NCI-H2171 treated with DMSO at 0.1 percent for 48 hours (cell line): ENCODE measurements at regions not wholly inside any gene's neighbourhood (a gene's known extent, or its start where the extent isn't known, plus 50 kb on each side); places are given as distances from the start of the nearest gene placed in this dataset.
A peak's percentile ranks its signal among the peaks of the same experiment; 100 is the strongest.

ENCODE experiments used
- DNase-seq: peaks from one replicate; lab custom pipeline; 2025; lab: John Stamatoyannopoulos, UW

- DNase-seq, result no peak
These were observed 248.1 kb downstream of the HS3ST3A1 start for GRCh38 chr17:13353590-13353989.

- DNase-seq, result no peak
These were observed 248.8 kb downstream of the HS3ST3A1 start for GRCh38 chr17:13352747-13353415.

DNA sequence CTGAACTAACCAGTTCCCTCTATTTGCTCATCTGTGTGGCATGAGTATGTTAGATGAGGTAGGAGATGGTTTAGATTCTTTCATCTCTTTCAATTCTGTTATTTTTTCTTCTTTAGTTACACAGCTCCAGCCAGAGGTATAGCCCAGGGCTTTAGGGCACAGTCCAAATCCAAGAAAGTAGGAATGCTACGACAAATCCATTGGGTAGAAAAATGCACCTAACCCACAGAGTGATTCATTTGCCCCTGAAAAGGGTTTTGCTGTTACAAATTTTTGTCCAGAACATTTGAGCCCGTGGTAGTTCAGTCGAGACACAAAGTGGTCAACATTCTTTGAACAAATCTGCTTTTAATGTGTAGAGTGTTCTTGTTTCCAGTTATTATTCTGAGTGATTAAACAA lies 250.7 kb downstream of the HS3ST3A1 start:
- DNase-seq, result no peak

DNA sequence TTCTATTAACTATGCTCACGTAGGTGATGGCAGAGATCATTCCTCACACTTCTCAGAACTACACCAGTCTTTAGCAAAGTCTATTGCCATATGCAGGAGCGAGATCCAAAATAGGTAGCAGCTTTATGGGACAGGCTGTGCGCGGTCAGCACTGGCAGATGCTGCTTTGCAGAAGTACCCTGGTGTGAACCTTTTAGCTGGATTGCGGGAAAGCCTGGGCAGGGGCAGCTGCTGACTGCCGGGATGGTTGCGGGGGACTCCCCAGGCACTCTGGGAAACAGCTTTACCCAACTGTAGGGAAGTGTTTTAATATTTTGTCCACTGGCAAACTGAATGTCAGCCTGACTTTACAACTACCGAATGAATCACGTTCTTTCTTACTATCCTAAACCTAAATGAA lies 251.3 kb downstream of the HS3ST3A1 start:
- no peak for DNase-seq

GRCh38 chr17:13346996-13347762 lies 254.6 kb downstream of the HS3ST3A1 start:
- no peak for DNase-seq

DNA sequence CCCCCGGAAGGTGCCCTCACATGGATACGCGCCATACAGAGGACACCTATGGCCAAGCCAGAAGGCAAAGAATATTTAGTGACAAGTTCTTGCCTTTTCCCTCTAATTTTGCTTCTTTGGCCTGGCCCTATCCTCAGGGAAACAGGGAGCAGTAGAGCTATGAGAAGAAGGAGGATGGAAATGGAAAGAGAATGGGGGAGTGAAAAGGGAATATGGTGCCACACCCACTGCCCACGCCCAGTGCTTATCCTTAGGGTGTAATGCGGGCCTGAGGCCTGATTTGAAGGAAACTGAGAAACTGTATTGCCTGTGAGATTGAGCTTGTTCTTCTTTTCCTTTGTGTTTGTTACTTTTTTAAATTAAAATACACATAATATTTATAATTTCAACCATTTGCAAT lies 255.1 kb downstream of the HS3ST3A1 start:
- no peak for DNase-seq

GRCh38 chr17:13346081-13346533 lies 255.6 kb downstream of the HS3ST3A1 start:
- DNase-seq, result no peak

DNA sequence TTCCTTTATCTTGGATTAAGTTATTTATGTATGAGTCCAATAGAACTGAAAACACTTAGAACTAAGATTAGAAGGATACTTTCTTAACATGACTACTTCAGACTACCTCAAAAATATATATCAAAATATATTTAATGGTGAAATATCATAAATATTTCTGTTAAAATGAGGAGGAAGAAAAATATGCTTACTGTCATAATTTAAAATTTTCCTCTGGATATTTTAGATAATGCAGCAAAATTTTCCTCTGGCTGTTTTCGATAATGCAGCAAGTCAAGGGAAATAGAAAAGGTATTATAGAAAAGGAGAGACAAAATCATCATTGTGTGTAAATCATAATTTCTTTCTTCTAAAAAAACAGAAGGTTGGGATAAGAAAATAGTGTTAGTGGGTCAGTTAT lies 263.3 kb downstream of the HS3ST3A1 start:
- DNase-seq, result no peak

DNA sequence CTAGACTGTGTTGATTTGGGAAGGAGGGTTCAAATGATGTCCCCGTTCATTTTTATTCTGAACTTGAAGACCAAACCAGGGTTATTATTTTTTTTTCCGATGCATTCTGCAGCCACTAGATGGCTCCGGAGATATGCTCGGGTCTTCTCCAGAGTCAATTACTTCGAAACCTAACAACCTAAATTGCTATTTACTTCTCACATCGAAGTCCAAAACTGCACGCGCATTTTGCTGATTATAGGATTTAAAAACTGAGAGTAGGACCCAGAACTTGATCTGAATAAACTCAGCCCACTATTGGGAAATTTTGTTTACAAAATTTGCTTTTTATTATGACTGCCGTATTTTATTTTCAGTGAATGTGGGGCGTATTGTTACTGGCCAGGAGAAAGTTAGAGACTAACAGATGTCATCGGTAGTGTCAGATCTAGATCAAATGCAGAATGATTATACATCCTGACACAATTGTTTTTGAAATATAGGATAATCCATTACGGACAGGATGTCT lies 263.8 kb downstream of the HS3ST3A1 start:
- DNase-seq, result peak; percentile 7

GRCh38 chr17:13337151-13337550 lies 264.6 kb downstream of the HS3ST3A1 start:
- no peak for DNase-seq

DNA sequence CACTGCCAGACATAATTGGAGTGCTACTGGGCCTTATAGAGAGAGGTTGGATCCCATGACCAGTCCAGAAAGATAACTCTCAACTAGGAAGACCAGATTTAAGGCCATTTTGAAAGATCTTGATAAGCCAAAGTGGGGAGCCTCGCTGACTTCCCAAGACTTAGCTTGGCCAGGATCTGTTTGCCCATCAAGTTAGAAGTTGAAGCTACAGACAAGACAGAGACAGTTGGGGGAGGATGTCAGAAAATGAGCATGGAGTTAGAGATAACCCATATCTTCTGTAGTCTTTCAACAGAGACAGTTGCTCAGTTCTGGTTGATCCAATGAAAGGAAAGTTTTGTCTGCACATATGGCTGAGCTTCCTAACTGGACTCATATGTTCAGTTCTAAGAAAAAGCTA lies 267.4 kb downstream of the HS3ST3A1 start:
- DNase-seq, result no peak

DNA sequence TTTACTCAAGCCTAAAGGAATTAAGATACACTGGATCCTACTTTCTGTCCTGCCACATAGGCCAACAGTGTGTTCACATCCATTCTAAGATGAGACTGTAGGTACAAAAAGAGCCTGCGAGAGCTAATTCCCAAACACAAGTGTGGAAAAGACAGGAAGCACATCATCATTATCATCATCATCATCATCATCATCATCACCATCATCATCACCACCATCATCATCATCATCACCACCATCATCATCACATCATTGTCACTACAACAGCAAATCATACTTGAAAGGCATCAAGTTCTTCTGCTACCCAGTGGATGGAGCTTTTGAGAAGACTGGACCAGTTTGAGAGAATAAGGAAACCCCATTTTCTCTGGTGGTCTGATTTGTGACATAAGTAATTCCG lies 268.1 kb downstream of the HS3ST3A1 start:
- DNase-seq, result no peak

DNA sequence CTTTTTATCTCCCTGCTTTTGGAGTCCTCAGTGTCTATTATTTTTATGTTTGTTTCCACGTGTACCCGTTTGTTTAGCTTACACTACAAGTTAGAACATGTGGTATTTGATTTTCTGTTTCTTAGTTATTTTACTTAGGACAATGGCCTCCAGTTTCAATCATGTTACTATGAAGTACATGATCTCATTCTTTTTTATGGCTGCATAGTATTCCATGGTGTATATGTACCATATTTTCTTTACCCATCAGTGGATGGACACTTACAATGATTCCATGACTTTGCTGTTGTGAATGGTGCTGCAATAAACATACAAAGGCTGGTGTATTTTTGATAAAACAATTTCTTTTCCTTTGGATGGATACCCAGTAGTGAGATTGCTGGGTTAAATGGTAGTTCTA lies 269.5 kb downstream of the HS3ST3A1 start:
- DNase-seq, result no peak

DNA sequence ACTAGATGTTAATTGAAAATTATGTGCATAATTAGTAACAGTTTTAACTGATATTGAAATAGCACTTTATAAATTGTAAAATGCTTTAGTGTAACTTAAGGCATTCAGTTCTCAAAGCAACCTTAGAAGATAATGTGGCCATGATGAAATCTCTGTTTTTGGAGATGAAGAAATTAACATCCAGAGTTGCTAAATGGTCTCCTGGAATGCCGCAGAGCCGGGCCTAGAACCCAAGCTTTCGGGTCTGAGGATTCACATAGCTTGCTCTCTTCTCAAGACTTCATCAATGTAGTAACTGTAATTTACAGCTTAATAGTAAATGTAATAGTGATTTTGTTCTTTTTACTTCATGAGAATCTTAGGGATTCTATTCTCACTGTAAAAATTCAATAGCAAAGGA lies 272.3 kb downstream of the HS3ST3A1 start:
- no peak for DNase-seq

DNA sequence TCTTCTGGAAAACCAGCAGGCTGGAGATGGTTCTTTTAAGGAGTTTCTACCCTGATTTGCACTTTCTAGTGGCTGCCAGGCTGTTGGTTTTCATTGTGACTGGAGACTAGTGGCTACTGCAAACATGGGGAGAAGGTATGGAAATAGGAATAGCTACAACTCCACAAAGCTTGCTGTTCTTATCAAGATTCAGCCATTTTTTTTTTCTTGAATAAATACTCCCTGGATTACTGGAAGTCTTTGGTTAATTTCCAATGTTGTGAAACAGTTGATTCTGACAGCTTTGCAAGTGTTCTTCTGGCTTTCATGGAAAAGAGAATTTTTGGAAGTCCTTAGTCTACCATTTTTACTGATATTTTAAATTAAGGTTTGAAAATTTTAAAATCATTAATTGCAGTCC lies 277.7 kb downstream of the HS3ST3A1 start:
- no peak for DNase-seq

DNA sequence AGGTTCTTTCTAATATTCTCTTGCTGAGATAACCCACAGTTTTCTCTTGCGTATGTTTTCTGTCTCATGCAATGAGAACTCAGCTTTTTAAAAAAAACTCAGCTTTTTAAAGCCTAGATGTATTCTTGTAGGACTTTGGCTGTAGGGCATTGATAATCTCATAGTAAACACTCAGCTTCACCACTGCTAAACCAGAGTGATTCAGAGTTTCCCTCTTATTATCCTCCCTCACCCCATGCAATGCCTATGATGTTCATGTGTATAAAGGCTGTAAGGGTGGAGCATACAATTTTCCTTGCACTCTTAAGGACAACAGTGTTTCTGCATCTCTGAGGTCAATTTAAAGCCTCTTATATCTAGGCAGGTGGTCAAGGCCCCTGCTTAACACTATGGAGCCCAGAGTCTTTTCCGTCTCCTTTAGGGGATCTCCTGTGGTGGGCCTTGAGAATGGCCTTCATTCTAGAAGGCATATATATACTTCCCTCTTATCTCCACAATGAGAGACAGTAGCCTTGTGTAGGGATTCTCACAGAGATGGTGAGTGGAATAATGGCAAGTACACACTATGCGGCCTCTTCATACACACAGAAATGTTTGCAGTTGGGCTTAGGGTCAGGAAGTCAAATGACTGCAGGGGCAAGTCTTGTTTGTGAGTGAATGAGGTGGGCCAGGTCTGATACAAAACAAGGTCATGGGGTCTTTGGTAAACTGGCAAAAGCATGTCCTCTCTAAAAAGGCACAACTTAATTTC lies 279.6 kb downstream of the HS3ST3A1 start:
- no peak for DNase-seq

DNA sequence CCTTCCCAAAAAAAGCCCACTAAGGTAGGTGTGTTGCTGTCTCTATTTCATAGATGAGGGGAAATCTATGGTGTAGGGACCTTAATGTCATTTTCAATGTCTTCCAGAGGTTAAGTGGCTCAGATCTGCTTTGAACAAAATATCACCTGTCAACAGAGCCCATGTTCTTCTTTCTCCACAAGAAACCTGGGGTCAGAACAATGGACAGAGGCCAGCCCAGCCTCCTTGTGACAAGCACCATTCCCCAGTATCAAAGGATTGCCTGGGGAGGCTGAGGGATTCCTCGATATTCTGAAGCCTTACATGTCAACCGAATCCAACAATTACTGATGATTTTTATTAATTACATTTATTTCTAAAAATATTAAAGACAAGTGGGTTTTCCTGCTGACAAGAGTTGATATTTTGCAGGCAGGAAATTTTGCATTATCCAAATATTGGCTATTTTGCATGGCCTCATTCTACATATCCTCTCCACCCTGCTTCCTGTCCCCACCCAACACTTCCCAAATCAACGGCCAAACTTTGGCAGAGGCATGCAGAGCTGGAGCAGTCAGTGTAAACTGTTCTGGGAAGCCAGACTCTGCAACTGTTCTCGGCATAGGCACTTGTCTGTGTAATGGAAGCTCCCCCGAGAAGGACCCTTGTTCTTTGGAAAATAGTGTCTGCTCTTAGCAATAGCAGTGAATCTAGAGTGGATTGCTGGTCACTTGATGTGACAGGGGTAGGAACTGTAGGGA lies 281.5 kb downstream of the HS3ST3A1 start:
- no peak for DNase-seq

DNA sequence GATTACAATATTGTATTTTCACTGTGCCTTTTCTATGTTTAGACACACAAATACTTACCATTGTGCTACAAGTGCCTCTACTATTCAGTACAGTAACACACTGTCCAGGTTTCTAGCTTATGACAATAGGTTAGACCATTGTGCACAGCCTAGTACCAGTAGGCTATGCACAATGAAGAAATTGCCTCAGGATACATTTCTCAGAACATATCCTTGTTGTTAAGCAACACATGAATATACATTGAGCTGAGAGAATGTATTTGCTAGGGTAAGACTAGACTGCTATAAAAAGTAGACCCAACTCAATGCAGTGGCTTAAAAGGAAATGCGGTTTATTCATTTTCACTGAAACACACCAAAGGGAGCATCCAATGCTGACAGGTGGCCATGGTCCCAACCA lies 285.1 kb downstream of the HS3ST3A1 start:
- no peak for DNase-seq

GRCh38 chr17:13311306-13311705 lies 290.4 kb downstream of the HS3ST3A1 start:
- no peak for DNase-seq

- no peak for DNase-seq
These were observed 290.9 kb downstream of the HS3ST3A1 start for GRCh38 chr17:13310858-13311257.

DNA sequence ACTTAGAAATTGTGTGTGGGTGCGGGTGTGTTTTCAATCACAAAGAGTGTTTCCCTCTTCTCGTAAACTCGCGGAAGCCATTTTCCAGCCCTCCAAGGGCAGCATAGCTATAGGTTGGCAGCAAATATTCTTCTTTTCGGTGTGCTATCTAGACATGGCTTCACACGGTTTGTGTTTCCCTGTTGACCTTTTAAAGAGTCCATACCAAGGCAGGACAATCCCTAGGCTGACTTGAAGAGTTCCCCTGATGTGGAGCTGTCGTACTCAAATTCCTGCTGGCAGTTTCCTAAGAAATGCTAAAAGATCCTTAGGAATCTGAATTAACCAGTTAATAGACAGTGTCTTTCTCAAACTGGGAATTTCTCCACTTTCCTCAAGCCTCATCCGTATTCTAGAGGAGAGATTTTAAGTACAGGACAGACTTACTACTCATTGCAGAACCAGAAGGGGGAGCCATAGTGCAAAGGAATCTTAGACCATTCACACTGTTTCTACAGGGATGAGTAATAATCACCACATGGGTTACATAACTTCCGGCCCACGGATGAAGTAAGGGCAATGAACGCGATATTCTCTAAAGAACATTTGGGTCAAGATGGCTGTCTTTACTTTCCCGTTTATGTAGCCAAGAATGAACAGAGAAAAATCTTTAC lies 288.6 kb upstream of the ELAC2 start:
- peak; percentile 25 for DNase-seq

- DNase-seq, result no peak
These were observed 285.2 kb upstream of the ELAC2 start for GRCh38 chr17:13302983-13303382.
